GM19239 (cell line): ENCODE measurements at regions not wholly inside any gene's neighbourhood (a gene's known extent, or its start where the extent isn't known, plus 50 kb on each side); places are given as distances from the start of the nearest gene placed in this dataset.

Experiments used
- DNase-seq: peaks from one replicate; pipeline ENCODE4 v3.0.0; 2011; ENCODE audit warnings: low spot score; ENCODE audit not compliant: insufficient read length
- FAIRE-seq: peaks from 2 replicates; lab custom pipeline; 2011; peaks lifted over from hg19 to GRCh38; lab: Jason Lieb, UNC

DNA sequence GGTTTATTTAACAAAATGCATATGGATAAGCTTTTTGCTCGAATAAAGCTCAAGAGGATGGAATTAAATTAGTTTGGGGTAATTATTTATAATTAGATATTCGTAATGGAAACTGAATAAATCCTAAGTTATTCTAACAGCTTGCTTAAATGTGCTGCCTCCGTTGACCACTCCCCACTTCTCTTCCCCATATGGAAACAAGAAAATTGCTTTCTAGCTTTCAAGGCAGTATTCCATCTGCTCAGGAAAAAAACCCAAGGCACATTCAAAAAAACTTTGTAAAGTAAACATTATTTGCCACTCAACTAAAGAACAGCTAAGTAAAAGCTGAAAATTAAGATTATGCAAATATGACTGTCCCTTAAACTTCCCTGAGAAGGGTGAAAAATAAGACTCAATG lies 369.2 kb downstream of the HAO1 start:
- FAIRE-seq: no peak
- DNase-seq: no peak

DNA sequence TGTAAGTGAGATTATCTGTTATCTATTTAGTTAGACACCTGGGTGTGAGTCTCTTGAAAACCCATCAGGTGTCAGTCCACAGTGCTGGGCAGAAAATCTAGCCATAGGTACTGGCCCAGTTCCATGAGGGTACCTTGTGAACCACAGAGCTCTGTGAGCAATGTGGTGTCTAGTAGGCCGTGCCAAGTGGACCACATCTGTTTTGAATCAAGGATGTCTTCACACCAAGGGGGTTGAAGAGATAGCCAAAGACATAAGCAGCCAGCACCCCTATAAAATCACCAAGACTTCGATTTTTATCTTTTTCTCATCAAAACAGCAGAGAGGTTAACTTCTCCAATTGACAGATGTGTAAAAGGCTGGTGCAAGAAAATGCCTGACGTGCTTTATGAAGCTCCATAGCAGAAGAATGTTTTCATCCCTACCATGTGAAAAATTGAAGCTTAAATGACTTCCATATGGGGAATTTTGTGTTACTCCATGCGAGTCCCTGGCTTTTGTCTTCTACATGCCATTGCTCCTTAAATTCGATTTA lies 368.7 kb downstream of the HAO1 start:
- DNase-seq: no peak
- FAIRE-seq: no peak

- DNase-seq (no peak), FAIRE-seq (no peak)
These were observed 360.4 kb downstream of the HAO1 start for GRCh38 chr20:7579888-7580287.

GRCh38 chr20:7585126-7585679 lies 355.1 kb downstream of the HAO1 start:
- no peak for FAIRE-seq
- no peak for DNase-seq

DNA sequence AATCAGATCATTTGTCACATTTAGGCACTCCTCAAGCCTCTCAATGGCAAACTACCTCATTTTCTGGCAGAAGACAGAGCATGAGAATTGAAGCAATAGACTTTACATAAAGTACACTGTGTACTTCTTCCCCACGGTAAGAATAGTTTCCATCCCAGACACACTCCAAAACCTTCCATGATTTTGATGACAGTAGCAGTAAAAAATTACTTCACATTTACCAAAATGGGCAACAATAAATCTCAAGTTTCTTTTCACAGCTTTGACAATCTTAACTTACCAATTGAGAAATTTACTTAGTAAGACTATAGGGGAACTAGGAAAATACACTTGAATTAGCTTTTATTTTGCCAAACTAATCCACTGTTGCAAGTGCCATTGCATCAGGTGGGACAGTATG lies 353.8 kb downstream of the HAO1 start:
- DNase-seq: no peak
- no peak for FAIRE-seq

- DNase-seq (no peak), FAIRE-seq (no peak)
These were observed 351.1 kb downstream of the HAO1 start for GRCh38 chr20:7589164-7589563.

- no peak for FAIRE-seq
- no peak for DNase-seq
These were observed 343.7 kb downstream of the HAO1 start for GRCh38 chr20:7596541-7596940.

DNA sequence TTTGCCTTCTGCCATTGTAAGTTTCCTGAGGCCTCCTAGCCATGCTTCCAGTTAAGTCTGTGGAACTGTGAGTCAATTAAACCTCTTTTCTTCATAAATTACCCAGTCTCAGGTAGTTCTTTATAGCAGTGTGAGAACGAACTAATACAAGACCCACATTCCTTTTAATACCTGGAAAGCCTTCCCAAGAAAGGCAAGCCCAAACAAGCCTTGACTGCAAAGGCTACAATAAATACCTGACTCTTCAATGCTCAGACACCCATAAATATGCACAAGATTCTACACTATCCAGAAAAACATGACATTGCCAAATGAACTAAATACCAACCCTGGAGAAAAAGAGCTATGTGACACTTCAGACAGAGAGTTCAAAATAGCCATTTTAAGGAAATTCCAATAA lies 338.8 kb downstream of the HAO1 start:
- DNase-seq (no peak), FAIRE-seq (no peak)

GRCh38 chr20:7606941-7607340 lies 333.3 kb downstream of the HAO1 start:
- no peak for DNase-seq
- no peak for FAIRE-seq

DNA sequence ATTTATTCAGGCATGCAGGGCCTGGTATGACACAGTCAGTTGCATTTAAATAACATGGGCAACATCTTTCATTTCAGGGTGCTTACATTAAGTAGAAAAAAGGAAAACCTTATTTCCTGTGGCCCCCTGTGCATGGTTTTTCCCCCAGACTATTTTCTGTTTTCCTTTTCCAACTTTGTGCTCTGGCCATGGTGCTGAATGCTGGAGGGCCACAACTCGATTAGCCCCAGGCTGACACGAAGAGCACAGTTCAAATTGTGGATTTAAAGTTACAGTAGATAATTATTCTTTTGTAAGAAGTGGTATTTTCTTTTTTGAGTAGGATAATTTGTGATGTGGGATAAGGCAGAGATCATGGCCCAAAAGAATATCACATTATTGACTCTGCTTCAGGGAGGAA lies 332.0 kb downstream of the HAO1 start:
- DNase-seq (no peak), FAIRE-seq (no peak)

- DNase-seq (no peak), FAIRE-seq (no peak)
These were observed 331.0 kb downstream of the HAO1 start for GRCh38 chr20:7609251-7609650.

GRCh38 chr20:7610681-7611080 lies 329.6 kb downstream of the HAO1 start:
- no peak for FAIRE-seq

GRCh38 chr20:7617797-7618196 lies 322.5 kb downstream of the HAO1 start:
- FAIRE-seq: no peak
- no peak for DNase-seq

More at GRCh38 chr20:7610681-7611080, 329.6 kb downstream of the HAO1 start:
- no peak for DNase-seq

DNA sequence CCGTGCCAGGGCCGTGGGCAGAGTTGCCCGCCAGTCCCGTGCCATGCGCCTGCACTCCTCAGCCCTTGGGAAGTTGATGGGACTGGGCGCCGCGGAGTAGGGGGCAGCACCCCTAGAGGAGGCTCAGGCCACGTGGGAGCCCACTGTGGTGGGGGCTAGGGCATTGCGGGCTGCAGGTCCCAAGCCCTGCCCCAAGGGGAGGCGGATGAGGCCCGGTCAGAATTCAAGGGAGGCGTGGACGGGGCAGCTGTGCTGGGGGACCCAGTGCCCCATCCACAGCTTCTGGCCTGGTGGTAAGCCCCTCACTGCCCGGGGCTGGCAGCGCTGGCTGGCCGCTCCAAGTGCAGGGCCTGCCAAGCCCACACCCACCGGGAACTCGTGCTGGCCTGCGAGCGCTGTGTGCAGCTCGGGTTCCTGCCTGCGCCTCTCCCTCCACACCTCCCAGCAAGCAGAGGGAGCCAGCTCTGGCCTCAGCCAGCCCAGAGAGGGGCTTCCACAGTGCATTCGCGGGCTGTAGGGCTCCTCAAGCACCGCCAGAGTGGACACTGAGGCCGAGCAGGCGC lies 317.8 kb downstream of the HAO1 start:
- FAIRE-seq (no peak), DNase-seq (no peak)

GRCh38 chr20:7624886-7625285 lies 315.4 kb downstream of the HAO1 start:
- DNase-seq (no peak), FAIRE-seq (no peak)

- FAIRE-seq (no peak), DNase-seq (no peak)
These were observed 312.3 kb downstream of the HAO1 start for GRCh38 chr20:7627734-7628663.

DNA sequence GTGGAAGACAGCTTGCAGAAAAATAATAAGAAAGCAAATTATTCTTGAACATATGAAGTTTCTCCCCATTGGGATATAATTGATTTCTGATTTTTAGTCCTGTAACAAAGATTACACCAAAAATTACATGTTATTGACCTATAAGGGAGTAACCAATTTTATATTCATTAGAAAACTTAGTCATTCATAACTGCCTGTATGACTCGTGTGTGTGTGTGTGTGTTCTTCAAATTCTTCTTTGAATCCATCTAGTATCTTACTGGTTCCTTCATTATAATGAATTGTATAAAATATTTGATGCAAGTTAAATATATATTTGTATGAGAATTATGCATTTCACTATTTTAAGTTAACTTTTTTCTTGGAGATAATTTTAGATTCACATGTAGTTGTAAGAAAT lies 310.4 kb downstream of the HAO1 start:
- FAIRE-seq (no peak), DNase-seq (no peak)

- FAIRE-seq: no peak
These were observed 303.1 kb downstream of the HAO1 start for GRCh38 chr20:7637184-7637583.

DNA sequence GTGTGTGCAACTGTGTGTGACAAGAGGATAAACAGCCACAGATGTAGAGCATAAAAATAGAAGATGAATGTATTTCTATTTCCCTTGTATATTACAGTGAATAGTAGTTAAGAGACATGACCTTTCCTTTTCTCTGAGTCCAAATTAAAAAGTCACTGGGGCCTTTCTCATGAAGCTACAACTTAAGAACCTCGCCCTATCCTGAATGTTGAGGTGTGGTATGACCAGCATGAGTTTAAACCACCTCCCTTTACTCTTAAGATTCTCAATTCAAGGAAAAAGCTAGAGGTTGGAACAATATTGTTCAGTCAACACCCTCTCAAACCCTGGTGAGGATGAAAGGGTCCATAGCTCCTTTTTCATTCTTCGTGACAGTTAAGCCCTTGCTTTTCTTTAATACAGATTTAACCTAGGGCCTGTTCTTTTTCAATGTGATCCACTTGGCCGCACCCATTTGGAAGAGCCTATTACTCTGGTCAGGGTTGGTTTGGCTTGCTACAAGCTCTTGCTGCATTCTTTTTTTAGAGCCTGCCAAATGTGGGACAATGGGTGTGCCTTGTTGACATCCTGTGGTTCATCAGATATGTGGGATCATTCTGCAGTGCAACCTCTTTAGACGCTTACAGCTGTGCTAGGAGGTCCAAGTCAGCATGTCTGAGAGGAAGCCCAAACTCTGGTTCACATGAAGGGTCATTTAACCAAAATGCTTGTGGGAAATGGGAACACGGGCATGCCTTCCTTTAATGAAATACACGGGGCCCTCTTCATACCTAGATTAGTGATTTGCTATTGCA lies 290.0 kb downstream of the HAO1 start:
- no peak for DNase-seq
- no peak for FAIRE-seq

More at GRCh38 chr20:7637184-7637583, 303.1 kb downstream of the HAO1 start:
- DNase-seq: no peak

DNA sequence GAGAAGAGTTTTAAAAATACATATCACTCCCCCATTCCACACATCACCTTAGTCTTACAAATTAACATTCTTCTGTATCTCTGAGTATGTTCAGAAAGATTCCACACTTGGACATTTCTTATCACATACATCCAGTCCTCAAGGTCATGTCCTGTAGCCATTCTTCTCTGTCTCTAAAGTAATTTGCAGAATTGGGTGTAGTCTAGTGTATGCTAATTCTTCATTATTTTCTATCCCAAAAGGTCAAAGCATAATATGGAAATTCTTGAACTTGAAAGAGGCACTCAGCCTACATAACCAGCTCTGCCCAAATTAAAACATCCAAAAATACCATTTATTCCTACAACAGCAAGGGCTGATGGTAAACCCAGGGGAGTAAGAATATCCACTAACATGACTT lies 286.0 kb downstream of the HAO1 start:
- FAIRE-seq: no peak

More for the DNA sequence above, 286.0 kb downstream of the HAO1 start:
- DNase-seq: no peak
